ENCODE measurements at regions not wholly inside any gene's neighbourhood (a gene's known extent, or its start where the extent isn't known, plus 50 kb on each side); places are given as distances from the start of the nearest gene placed in this dataset.

GRCh38 chr14:85214471-85214870, 315.5 kb upstream of the FLRT2 start:
- TF ChIP-seq POLR2A (IDR thresholded peaks at IDR 0.05; ENCODE audit: low read depth, low read length) (no peak), POLR2AphosphoS5 (IDR thresholded peaks at IDR 0.05; ENCODE audit: low read depth, low read length) (no peak), TAF1 (IDR thresholded peaks at IDR 0.05; ENCODE audit: low read depth, low read length) (no peak), SPI1 (IDR thresholded peaks at IDR 0.05; ENCODE audit: low read depth, low read length) (no peak), POU2F2 (IDR thresholded peaks at IDR 0.05; ENCODE audit: low read depth, low read length) (no peak), PAX5 (IDR thresholded peaks at IDR 0.05; ENCODE audit: insufficient read depth, low read length, severe bottlenecking) (no peak)

Data from GM12891 (cell line).